ENCODE measurements at regions not wholly inside any gene's neighbourhood (a gene's known extent, or its start where the extent isn't known, plus 50 kb on each side); places are given as distances from the start of the nearest gene placed in this dataset.
"Not testable (repeated sequence)": the region's sequence is repeated elsewhere in the genome, so short reads cannot be mapped to it uniquely, and the experiment has no call there.

- no peak for DNase-seq
These were observed 61.1 kb upstream of the SEM1 start for GRCh38 chr7:96770758-96771157.

DNA sequence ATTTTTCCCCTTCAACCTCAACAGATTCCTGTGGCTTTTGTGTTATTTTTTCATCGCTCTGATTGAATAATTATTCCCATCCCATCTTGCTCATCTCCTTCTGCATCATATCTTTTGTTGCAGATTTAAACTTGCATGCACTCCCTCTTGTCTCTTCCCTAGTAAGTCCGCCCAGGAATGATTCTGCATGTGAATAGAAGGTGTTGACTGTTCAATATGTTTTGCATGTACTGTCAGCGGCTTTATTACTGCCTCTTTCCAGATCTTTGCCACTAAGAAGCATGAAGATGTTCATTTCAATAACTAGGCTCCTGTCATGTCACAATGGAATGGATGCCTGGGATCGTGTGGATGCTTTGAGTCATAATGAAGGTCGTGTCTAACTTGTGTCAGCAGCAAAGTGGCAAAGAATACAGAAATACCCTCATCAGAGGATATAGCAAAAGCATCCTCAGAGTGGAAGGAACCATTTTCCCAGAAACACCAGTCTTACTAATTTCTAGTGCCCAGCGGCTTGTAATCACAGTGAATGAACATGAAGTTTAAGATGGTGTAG is 62.6 kb upstream of the SEM1 start:
- no peak for DNase-seq

DNA sequence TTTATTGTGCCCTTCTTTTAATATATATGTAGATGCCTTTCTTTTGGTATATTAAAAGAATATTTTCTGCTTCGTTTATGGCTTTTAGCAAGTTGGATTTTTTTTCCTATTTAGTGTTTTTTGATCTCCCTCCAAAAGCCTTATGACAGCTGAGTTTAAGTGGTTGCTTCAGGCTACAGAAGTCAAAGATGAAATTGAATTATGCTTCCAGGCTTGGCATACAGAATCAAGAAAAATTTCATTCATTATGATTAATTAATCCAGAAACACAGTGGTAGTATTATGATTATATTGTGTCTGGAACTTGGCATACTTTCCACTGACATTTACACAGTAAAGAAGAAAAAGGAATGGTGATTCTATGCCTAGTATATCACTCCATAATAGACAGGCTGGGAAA is 63.8 kb upstream of the SEM1 start:
- DNase-seq: no peak

DNA sequence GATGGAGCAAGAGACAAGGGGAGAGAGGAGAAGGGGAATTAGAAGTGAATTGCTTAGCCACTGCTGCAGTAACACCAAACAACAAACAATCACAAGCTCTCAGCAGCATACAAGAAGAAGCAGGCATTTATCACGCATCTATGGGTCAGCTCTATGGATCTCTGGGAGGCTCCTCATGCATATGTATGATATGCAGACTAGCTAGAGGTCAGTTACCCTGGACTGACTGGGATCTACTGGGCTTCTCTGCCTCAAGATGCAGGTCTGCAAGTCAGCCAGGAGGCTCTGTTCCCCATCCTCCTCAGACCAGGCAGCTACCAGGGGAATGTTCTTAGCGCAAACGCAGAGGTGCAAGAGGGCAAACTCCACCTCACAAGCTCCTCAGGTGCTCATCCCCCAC is 64.7 kb upstream of the SEM1 start:
- no peak for DNase-seq

- DNase-seq: no peak
These were observed 65.4 kb upstream of the SEM1 start for GRCh38 chr7:96775046-96775445.

DNA sequence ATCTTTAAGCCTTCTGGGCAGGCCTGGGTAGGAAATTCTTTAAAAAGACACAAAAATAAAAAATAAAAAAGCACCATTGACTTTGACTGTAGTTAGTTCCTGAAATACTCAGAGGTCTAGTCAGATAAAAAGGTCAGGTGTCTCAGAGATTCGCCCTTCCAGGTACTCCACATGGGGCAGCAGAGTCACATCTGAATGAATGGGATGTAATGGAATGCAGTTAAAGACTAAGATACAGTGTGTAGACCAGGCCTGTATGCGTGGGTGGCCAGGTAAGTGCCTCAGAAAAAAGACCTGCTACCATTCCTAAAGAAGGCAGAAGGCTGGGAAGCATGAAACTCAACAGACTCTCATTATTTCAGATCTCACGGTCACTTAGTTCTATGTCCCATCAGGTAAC is 68.6 kb upstream of the SEM1 start:
- no peak for DNase-seq

DNA sequence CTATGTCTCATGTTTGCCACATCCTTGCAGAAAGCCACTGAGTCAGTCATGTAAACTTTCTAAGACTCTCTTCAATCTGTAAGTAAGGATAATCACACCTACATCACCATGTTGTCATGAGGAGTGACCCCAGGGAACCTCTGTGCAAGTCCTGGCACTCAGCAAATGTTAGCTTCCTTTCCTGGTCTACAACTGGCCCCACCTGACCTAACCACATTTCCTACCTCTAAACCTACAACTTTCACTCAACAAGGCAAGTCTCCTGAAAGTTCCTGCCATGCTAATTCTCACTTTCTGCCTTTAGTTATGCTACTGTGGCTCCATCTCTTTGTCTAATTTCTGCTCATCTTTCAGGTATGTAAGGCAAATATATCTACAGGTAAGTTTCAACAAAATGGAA is 72.3 kb upstream of the SEM1 start:
- DNase-seq: no peak

GRCh38 chr7:96782686-96783298 is 73.1 kb upstream of the SEM1 start:
- not testable (repeated sequence) for DNase-seq

GRCh38 chr7:96784597-96784996 is 75.0 kb upstream of the SEM1 start:
- DNase-seq: no peak

- DNase-seq: no peak
These were observed 76.8 kb upstream of the SEM1 start for GRCh38 chr7:96786261-96786997.

DNA sequence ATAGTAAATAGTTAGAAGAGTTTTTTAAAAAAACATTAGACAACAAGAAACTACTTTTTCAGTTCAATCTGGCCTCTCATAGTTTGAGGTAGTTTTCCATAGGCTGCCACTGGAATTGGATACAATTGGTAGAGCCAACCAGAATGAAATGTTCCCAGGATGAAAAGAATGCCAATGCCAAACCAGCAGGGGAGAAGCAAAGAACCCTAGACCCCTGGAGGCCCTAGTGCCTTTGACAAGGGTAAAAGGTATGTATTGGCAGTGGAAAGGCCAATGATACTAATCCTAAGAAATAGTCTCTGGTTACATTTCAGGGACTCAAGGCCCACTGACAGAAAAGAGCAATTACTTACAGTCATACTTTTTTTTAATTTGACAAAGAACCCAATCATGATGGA is 77.4 kb upstream of the SEM1 start:
- no peak for DNase-seq

- no peak for DNase-seq
These were observed 80.3 kb upstream of the SEM1 start for GRCh38 chr7:96789914-96790313.

DNA sequence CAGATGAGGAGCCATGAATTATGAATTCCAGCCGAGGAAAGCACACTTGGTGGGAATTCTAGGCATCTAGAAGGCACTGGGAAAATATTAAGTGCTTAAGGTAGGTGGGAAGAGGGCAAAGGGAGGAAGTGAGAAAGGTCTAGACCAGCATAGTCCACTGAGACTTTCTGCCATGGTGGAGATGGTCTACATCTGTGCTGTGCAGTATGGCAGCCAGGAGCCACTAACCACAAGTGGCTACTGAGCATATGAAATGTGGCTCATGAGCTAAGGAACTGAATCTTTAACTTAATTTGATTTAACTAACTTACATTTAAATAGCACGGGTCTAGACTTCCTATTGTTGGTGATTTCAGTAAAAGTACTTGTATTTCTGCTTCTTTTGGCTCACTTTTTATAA is 82.5 kb upstream of the SEM1 start:
- DNase-seq: no peak

DNA sequence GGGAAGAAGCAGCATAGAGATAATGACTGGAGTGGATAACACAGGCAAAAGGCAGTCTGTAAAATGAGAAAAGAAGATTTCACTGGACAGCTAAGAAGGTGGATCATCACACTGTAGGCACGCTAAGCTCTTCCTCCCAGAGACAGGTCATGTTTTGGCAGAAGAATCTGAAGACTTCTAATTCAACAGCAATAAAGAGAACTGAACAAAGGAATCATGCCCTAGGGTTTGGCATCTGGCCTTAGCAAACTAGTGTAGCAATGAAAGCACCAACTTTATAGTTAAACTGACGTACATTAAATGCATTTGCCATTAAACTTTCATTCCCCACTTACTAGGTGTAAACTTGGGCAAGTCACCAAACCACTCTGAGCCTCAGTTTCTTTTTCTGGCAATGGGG is 84.4 kb upstream of the SEM1 start:
- no peak for DNase-seq

DNA sequence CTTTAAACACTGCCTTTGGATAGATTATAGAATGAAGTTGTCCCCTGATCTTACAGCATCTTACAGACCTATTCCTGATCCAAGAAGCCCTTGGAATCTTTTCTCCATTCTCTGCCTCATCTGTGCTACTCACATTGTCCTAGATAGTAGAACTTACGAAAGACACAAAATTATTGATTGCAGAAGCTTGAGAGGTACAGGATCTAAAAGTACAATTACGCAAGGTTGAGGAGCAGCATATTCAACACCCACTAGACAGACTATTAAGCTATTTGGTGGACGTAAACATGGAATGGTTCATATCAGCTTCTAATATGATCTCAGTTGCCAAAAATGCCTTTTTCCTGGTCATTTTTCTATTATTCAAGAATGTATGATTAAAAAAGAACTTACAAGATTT is 90.5 kb upstream of the SEM1 start:
- DNase-seq: no peak

DNA sequence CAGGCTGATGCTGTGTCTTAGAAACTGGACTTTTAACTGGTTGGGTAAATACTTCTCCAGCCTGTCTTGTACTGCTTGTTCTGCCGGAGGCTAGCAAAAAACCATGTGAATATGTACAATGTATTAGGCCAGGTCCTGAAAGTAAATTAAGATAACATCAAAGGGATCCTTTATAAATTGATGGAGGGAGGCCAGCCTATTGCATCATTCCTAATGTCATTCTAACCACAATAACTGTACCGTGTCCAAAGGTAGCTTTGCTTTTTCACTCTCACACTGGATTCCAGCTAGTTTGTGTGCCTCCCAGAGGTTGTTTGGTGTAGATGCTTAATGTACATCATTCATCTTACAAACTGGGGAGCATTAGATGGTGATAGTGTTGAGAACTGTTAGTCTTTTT is 91.2 kb upstream of the SEM1 start:
- no peak for DNase-seq

DNA sequence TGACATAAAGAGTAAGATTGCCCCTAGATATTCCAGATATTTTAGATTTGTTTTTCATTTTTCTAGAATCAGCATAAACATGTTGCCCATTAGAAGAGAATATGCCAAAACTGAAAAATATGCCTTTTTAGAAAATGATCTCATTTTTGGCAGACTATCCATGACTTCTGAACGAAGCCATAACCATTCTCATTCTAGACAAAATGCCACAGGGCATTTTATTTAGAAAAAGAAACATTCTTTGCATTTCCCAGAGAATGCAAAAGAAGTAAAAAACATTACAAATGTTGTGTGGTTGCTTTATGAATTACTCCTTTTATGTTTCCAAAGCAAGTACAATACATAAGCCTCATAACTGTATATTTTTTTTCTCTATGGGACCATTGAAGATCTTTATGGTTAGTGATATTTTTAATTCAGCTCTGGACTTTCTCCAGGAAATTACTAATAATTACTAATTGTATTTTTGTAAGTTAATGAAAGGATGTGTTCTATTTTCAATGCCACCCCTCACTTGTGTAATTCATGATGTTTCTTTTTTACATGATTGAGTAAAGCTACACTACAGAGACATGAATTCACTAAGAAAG is 109.6 kb upstream of the SEM1 start:
- DNase-seq: no peak

DNA sequence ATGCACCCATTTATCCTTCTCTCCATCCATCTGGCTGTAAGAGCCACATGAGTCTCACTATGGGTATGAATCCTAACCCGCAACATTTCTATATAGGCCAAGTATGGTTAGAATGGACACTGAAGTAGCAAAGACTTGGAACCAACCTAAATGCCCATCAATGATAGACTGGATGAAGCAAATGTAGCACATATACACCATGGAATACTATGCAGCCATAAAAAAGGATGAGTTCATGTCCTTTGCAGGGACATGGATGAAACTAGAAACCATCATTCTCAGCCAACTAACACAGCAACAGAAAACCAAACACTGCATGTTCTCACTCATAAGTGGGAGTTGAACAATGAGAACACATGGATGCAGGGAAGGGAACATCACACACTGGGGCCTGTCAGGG is 111.5 kb upstream of the SEM1 start:
- not testable (repeated sequence) for DNase-seq

DNA sequence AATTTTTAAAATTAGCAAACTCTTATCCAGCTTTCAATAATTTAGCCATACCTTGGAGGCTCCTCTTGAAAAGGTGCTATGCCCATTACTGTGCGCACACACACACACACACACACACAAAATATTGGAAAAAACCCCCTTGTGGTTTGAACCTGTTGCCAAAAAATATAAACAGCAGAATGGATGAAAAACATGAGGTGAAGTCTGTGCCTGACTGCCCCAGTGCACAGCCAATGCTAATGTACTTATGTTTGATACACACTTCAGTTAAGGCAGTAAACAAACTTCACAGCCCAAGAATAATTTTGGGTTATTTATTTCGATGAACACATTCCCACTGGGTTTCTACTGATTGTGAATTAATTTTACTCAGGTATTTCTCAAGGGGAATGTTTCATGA is 113.2 kb upstream of the SEM1 start:
- DNase-seq: no peak

- DNase-seq: no peak
These were observed 113.6 kb upstream of the SEM1 start for GRCh38 chr7:96823274-96823673.

DNA sequence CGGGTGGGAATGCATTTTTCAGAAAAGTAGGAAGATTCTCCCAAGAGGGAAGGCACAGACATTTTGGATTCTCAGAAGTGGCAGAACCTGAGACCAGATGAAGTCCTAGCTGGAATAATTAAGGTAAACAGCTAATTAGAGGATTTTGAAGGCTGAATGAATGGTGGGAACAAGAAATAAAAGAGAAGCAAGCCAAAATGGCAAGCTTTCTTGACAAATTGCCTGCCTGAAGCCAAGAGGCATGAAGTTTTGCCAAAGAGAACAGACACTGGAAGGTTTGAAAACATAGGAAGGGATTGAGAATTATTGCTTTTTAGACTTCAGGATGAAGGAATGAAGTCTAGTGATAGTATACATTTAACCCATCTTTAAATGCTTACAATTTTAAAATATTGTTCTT is 115.0 kb upstream of the SEM1 start:
- no peak for DNase-seq

DNA sequence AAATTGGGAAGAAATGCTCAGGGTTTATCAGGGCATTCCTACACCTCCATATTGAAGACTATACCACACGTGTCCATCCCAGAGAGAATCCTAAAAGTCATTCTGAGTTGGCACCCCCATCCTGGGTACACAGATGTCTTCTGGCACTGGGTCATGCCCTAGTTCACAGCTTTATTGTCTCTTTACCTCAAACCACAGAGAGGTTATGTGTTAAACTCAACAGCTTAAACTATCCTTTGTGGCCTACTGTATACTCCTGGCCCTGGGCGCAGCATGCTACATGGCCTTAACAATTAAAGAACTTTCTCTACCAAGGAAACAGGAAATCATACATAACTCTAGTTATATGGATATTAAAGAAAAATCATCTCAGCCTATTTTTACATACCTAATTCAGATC is 115.6 kb upstream of the SEM1 start:
- DNase-seq: no peak

- no peak for DNase-seq
These were observed 116.4 kb upstream of the SEM1 start for GRCh38 chr7:96826089-96826488.

DNA sequence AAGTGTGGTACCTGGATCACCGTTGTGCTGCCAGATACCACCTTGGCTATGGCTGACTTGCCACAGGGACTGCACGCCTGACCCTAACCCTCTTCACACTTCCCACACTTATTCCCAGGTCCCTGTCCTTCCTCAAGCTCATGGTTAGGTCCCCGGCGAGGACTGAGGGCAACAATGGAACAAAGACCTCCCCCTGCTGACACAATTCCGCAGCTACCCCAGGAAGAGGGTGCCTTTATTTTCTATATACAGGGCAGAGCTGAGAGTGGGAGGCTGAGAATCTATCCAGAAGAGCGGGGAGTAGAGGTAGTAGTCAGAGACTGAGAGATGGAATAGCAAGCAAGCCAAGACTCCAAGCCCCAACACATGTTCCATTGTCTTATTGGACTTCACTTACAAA is 118.1 kb upstream of the SEM1 start:
- DNase-seq: no peak
